DND-41 (cell line): ENCODE measurements at regions not wholly inside any gene's neighbourhood (a gene's known extent, or its start where the extent isn't known, plus 50 kb on each side); places are given as distances from the start of the nearest gene placed in this dataset.

Experiments
- EZH2 ChIP-seq: IDR thresholded peaks from 3 replicates; pipeline ENCODE4 v1.6.1; 2012; ENCODE audit warnings: borderline replicate concordance, low read depth, mild to moderate bottlenecking, moderate library complexity, low read length, inconsistent platforms; ENCODE audit not compliant: severe bottlenecking
- TF ChIP-seq, protein P1 (sequence below): IDR thresholded peaks from 2 replicates; pipeline ENCODE4 v1.5.1; 2012; ENCODE audit warnings: borderline replicate concordance, low read length, moderate library complexity, mild to moderate bottlenecking; ENCODE audit not compliant: poor library complexity, severe bottlenecking; ENCODE audit errors: extremely low read depth

DNA sequence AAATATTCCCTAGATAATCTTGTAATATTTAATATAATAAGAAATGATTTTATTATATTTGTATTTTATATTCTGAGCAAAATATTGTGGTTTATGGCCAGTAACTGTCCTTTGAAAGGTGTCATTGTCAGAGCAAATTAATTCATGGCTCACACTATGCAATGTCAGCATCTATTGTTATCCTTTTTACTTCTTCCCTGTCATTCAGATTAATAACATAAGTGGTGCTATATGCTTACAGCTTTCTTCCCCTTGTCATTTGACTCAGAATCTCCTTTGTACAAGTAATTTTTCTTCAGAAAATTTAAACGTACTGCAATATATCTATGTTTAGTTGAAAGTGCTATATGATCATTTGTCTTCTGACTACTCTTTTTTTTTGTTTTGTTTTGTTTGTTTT is 1738.2 kb upstream of the MIR17HG start:
- TF ChIP-seq, protein P1, sequence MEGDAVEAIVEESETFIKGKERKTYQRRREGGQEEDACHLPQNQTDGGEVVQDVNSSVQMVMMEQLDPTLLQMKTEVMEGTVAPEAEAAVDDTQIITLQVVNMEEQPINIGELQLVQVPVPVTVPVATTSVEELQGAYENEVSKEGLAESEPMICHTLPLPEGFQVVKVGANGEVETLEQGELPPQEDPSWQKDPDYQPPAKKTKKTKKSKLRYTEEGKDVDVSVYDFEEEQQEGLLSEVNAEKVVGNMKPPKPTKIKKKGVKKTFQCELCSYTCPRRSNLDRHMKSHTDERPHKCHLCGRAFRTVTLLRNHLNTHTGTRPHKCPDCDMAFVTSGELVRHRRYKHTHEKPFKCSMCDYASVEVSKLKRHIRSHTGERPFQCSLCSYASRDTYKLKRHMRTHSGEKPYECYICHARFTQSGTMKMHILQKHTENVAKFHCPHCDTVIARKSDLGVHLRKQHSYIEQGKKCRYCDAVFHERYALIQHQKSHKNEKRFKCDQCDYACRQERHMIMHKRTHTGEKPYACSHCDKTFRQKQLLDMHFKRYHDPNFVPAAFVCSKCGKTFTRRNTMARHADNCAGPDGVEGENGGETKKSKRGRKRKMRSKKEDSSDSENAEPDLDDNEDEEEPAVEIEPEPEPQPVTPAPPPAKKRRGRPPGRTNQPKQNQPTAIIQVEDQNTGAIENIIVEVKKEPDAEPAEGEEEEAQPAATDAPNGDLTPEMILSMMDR: no peak
- TF ChIP-seq EZH2: no peak
